Retinal pigment epithelial cell (primary cell): ENCODE measurements at regions not wholly inside any gene's neighbourhood (a gene's known extent, or its start where the extent isn't known, plus 50 kb on each side); places are given as distances from the start of the nearest gene placed in this dataset.

Source experiments
- DNase-seq: peaks from one replicate; pipeline ENCODE4 v3.0.0-alpha.2; 2010; ENCODE audit warnings: low read depth
- H3K4me3 ChIP-seq: 2 replicates; pipeline ENCODE4 v1.5.1; 2011; ENCODE audit warnings: mild to moderate bottlenecking, low read length, control low read depth, moderate library complexity
- TF ChIP-seq, protein P1 (sequence below): conservative IDR thresholded peaks from 2 replicates; pipeline ENCODE4 v1.5.1; 2011; ENCODE audit warnings: low read depth, low read length, control low read depth, inconsistent platforms

DNA sequence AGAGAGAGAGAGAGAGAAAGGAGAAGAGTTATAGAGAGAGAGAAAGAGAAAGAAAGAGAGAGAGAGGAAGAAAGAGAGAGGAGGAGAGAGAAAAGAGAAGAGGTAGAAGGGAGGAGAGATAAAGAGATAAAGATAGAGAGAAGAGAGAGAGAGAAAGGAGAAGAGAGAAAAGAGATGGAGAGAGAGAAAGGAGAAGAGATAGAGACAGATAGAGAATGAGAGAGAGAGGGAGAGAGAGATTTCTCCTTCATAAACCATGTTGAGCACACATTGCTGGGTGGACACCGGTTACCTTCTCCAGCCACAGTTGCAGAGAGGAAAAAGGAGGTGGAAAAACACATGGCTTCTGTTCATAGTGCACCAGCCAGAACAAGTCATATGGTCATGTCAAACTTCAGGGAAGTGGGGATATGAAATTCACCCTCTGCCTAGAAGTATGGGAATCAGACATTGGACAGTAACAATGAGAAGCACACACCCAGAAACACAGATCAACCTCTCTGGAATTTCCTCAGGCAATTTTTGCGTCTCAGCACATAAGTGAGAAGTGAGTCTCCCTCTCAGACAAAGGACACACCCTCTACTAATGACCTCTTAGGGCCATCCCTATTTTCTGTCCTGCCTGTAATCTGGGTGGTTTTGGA, 172.5 kb upstream of the SVIL start:
- TF ChIP-seq, protein P1, sequence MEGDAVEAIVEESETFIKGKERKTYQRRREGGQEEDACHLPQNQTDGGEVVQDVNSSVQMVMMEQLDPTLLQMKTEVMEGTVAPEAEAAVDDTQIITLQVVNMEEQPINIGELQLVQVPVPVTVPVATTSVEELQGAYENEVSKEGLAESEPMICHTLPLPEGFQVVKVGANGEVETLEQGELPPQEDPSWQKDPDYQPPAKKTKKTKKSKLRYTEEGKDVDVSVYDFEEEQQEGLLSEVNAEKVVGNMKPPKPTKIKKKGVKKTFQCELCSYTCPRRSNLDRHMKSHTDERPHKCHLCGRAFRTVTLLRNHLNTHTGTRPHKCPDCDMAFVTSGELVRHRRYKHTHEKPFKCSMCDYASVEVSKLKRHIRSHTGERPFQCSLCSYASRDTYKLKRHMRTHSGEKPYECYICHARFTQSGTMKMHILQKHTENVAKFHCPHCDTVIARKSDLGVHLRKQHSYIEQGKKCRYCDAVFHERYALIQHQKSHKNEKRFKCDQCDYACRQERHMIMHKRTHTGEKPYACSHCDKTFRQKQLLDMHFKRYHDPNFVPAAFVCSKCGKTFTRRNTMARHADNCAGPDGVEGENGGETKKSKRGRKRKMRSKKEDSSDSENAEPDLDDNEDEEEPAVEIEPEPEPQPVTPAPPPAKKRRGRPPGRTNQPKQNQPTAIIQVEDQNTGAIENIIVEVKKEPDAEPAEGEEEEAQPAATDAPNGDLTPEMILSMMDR = no peak
- peak; percentile 28 for DNase-seq
- no peak overlapping the region for H3K4me3 ChIP-seq

DNA sequence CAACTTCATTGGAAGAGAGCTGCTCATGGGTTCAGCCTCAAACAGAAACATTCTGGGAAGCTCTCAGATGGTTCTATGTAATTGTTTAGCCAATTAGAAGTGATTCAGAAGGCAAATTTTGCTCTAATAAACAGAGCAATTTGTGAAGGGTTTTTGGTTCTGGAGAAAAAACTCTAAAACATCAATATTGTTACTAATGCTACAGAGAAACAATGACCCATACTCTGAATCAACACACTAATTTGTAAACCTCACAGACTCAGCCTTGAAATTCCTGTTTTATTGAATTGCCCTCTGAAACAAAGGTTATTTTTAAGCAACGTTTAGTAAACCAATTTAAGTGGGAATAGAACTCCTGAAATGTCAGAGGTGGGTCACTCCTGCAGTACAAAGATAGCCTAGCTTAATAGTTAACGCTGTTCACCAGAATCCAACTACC, 171.6 kb upstream of the SVIL start:
- no peak for DNase-seq
- no peak overlapping the region for H3K4me3 ChIP-seq
- TF ChIP-seq, protein P1 = no peak

DNA sequence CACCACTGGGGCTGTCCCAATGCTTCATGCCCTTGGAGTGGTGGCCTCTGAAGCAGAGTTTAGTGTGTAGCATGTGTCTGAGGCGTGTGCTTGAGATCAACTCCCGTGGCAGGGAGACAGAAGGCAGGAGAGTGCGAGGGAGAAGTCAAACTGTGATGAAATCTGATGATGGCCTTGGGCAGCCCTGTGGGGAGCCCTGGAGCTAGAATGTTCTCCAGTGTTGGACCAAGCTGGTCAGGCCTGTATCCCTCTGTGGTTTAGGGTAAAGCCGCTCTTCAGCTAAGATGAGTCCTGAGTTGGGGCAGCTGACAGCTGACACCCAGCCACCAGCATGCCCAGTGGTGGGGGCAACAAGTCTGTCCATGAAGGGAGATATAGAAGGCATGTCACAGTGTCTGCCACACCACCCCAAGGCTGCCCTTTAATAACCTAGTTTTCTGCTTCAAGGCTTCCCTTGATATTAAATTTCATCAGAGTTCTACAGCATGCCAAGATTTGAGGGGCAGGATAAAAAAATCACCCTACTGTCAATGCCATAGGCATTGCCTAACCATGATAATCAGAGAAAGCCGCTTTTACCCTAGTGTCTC, 170.5 kb upstream of the SVIL start:
- DNase-seq = no peak
- no peak overlapping the region for H3K4me3 ChIP-seq
- TF ChIP-seq, protein P1 = no peak

DNA sequence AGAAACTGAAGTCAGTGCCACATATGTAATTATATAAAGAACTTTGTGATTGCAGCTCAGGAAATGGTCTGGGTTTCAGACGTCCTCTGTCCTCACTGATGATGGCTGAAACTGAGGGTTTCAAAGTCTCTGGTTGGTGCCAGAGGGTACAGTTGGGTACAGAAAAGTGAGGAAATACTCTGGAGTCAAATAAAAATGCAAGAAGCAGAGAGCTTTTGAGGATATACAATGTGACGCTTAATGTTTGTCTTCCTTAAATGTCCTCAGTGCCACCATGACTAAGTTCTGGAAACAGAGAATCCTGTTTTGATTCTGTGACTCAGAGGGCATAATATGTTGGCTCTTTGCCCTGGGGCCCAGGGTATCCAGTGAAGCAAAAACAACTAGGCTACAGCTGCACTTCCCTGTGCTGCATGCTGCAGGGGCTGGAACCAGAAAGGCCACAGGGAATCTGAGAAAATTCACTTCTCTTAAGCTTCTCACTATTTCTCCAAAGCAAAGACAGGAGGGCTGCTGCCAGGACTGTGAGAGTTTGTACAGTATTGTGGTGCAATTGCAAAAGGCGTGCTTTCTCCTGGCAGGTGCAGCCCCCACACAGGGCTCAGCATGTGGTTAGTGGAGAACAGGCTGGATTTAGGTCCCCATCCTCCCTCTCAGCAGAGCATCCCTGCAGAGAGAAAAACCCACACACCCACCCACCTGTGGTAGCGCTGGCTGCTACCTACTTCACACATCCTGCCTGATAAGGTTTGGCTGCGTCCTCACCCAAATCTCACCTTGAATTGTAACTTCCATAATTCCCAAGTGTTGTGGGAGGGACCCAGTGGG, 169.5 kb upstream of the SVIL start:
- peak; percentile 72 for DNase-seq
- TF ChIP-seq, protein P1 = no peak
- H3K4me3 ChIP-seq = no peak overlapping the region

DNA sequence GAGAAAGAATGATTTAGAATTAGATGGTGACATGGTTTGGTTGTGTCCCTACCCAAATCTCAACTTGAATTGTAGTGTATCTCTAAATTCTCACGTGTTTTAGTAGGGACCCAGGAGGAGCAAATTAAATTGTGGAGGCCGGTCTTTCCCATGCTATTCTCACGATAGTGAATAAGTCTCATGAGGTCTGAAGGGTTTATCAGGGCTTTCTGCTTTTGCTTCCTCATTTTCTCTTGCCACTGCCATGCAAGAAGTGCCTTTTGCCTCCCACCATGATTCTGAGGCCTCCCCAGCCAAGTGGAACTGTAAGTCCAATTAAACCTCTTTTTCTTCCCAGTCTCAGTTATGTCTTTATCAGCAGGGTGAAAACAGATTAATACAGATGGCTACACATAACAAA, 167.4 kb upstream of the SVIL start:
- TF ChIP-seq, protein P1 = no peak
- H3K4me3 ChIP-seq = no peak overlapping the region
- DNase-seq = no peak

DNA sequence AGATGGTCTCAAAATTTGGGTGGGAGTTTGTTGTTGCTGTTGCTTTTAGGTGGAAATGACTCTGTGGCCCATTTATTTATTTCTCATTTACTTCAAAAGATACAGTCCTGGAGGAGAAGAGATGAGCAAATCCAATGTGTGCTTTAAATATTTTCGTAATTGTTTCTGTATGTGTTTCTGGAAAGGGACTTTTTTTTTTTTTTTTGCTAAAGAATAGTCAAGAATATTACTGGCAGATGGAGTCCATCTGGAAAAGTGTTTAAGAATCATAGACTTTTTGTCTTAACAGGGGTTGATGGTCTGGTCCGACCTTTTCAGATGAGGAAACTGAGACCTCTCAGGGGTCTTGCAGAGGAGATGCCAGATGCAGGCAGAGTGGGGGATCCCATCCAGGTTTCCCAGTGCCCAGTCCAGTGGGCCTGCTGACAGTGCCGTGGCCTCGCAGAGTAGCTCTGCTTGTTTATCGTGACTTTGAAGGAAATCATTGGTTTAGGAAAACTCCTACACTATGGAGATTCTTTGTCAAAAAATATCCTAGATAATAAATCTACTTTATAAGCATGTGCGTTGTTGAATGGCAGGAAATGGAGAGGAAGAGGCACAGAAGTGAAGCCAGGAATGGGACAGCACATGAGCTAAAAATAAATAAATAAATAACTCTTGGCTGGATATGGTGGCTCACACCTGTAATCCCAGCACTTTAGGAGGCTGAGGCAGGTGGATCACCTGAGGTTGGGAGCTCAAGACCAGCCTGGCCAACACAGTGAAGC, 164.3 kb upstream of the SVIL start:
- DNase-seq = no peak
- TF ChIP-seq, protein P1 = no peak
- H3K4me3 ChIP-seq = no peak overlapping the region
